PC-9 (cell line): ENCODE measurements at regions not wholly inside any gene's neighbourhood (a gene's known extent, or its start where the extent isn't known, plus 50 kb on each side); places are given as distances from the start of the nearest gene placed in this dataset.

Experiments used
- BruUV-seq: library from RNA; stranded (reverse); fragments of 400-500 nt; replicated peaks from 2 replicates; lab custom pipeline; 2021; lab: Mats Ljungman, UMichigan
- CTCF ChIA-PET: fragments of 300-600 bp; sonication (Branson Sonifier 250); formaldehyde crosslinking; loops from one replicate; lab custom pipeline; 2022; ENCODE audit warnings: antibody characterized with exemption; lab: Charles Lee
- POLR2A ChIA-PET: fragments of 300-600 bp; sonication (Branson Sonifier 250); formaldehyde crosslinking; loops from one replicate; lab custom pipeline; 2022; ENCODE audit warnings: antibody characterized with exemption; ENCODE audit not compliant: unreplicated experiment; lab: Charles Lee
- DNase-seq, 2 experiments: peaks; one replicate each; pipeline versions ENCODE4 v3.0.0 to v3.0.0-alpha.2; 2015 to 2022; ENCODE audit warnings: mixed read lengths in 1 of 2
- H2AFZ ChIP-seq: fragments of 200-600 bp; sonication (generic); 2 replicates; pipeline ENCODE4 v1.8.1; 2017; ENCODE audit warnings: antibody characterized with exemption
- H3F3A ChIP-seq: fragments of 200-600 bp; sonication (generic); 2 replicates; pipeline ENCODE4 v1.8.1; 2017; ENCODE audit warnings: antibody characterized with exemption, mild to moderate bottlenecking, low read depth; ENCODE audit not compliant: insufficient read depth
- H3K27ac ChIP-seq: fragments of 200-600 bp; sonication (generic); 2 replicates; pipeline ENCODE4 v1.6.1; 2016; ENCODE audit warnings: mixed run types
- H3K27me3 ChIP-seq: fragments of 200-600 bp; sonication (generic); 2 replicates; pipeline ENCODE4 v1.6.1; 2016; ENCODE audit warnings: low read depth, mixed run types; ENCODE audit not compliant: insufficient read depth
- H3K36me3 ChIP-seq: fragments of 200-600 bp; sonication (generic); 2 replicates; pipeline ENCODE4 v1.6.1; 2016; ENCODE audit warnings: low read depth, mixed run types
- H3K4me1 ChIP-seq: fragments of 200-600 bp; sonication (generic); replicated peaks from 2 replicates; pipeline ENCODE4 v1.6.1; 2016; ENCODE audit warnings: mixed run types; ENCODE audit not compliant: insufficient read depth
- H3K4me2 ChIP-seq: fragments of 200-600 bp; sonication (generic); 2 replicates; pipeline ENCODE4 v1.6.1; 2017; ENCODE audit warnings: mixed run types
- H3K4me3 ChIP-seq: fragments of 200-600 bp; sonication (generic); 2 replicates; pipeline ENCODE4 v1.6.1; 2016; ENCODE audit warnings: mixed run types
- H3K79me2 ChIP-seq: fragments of 200-600 bp; sonication (generic); 2 replicates; pipeline ENCODE4 v1.6.1; 2017; ENCODE audit warnings: low read depth, mixed run types
- H3K9me2 ChIP-seq: fragments of 200-600 bp; sonication (generic); 2 replicates; pipeline ENCODE4 v1.8.1; 2017; ENCODE audit warnings: mild to moderate bottlenecking; ENCODE audit not compliant: insufficient read depth
- H3K9me3 ChIP-seq: fragments of 200-600 bp; sonication (generic); 2 replicates; pipeline ENCODE4 v1.8.1; 2016; ENCODE audit warnings: low read depth; ENCODE audit not compliant: insufficient read depth
- H4K20me1 ChIP-seq: fragments of 200-600 bp; sonication (generic); 2 replicates; pipeline ENCODE4 v1.8.1; 2017; ENCODE audit not compliant: insufficient read depth
- EZH2 ChIP-seq: fragments of 200-600 bp; sonication (generic); IDR thresholded peaks from 2 replicates; pipeline ENCODE4 v1.8.0; 2017; ENCODE audit warnings: antibody characterized with exemption, low read depth
- intact Hi-C: fragments of 100-400 bp; cut with micrococcal nuclease; formaldehyde crosslinking; loops from one replicate; pipeline ENCODE4 v1.10.0; 2022; ENCODE audit not compliant: unreplicated experiment
- TF ChIP-seq, protein P1 (sequence below): fragments of 200-600 bp; sonication (generic); conservative IDR thresholded peaks from 2 replicates; pipeline ENCODE4 v1.6.1; 2017; ENCODE audit warnings: mixed run types, antibody characterized with exemption, mild to moderate bottlenecking, moderate library complexity

GRCh38 chr6:121912905-121913304, 477.5 kb downstream of the GJA1 start:
- DNase-seq, result no peak
- ChIA-PET POLR2A (no interaction called here), CTCF (no interaction called here)
- Histone ChIP-seq H3K36me3 (no peaks in the 10 kb centered on the region), H3K27me3 (no peaks in the 10 kb centered on the region), H3K27ac (no peak overlapping the region), H3K4me3 (no peak overlapping the region), H3K9me2 (no peaks in the 10 kb centered on the region), H3K79me2 (no peaks in the 10 kb centered on the region), H3K9me3 (no peaks in the 10 kb centered on the region), H3K4me2 (no peak overlapping the region), H2AFZ (no peak overlapping the region), H3F3A (no peaks in the 10 kb centered on the region), H4K20me1 (no peaks in the 10 kb centered on the region), H3K4me1 (no peaks in the 10 kb centered on the region)
- BruUV-seq, result no TSS peak
- intact Hi-C loops, result no loop called here
- no peak for TF ChIP-seq EZH2
- TF ChIP-seq, protein P1, sequence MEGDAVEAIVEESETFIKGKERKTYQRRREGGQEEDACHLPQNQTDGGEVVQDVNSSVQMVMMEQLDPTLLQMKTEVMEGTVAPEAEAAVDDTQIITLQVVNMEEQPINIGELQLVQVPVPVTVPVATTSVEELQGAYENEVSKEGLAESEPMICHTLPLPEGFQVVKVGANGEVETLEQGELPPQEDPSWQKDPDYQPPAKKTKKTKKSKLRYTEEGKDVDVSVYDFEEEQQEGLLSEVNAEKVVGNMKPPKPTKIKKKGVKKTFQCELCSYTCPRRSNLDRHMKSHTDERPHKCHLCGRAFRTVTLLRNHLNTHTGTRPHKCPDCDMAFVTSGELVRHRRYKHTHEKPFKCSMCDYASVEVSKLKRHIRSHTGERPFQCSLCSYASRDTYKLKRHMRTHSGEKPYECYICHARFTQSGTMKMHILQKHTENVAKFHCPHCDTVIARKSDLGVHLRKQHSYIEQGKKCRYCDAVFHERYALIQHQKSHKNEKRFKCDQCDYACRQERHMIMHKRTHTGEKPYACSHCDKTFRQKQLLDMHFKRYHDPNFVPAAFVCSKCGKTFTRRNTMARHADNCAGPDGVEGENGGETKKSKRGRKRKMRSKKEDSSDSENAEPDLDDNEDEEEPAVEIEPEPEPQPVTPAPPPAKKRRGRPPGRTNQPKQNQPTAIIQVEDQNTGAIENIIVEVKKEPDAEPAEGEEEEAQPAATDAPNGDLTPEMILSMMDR, result no peak

- no peak for DNase-seq
- Histone ChIP-seq H3K27ac (no peak overlapping the region), H4K20me1 (no peaks in the 10 kb centered on the region), H3K36me3 (no peaks in the 10 kb centered on the region), H3F3A (no peaks in the 10 kb centered on the region), H3K9me3 (no peaks in the 10 kb centered on the region), H3K4me1 (no peaks in the 10 kb centered on the region), H3K79me2 (no peaks in the 10 kb centered on the region), H2AFZ (no peak overlapping the region), H3K4me2 (no peak overlapping the region), H3K9me2 (0 out of 2 replicates have a peak, but pooled peaks cover 3% of the 10 kb centered on the region), H3K27me3 (no peaks in the 10 kb centered on the region), H3K4me3 (no peak overlapping the region)
- no TSS peak for BruUV-seq
- ChIA-PET CTCF (no interaction called here), POLR2A (interaction anchor here (0.6 kb wide), 1 partner anchor 961 kb away, joined by 14 read pairs; no protein-coding TSS in a partner anchor)
- intact Hi-C loops, result no loop called here
- TF ChIP-seq, protein P1, result no peak
- no peak for TF ChIP-seq EZH2
Measured at GRCh38 chr6:121917263-121917829, 481.9 kb downstream of the GJA1 start.

GRCh38 chr6:121917834-121918559, 481.5 kb upstream of the HSF2 start:
- Histone ChIP-seq H3K9me3 (no peaks in the 10 kb centered on the region), H3F3A (no peaks in the 10 kb centered on the region), H3K9me2 (0 out of 2 replicates have a peak, but pooled peaks cover 3% of the 10 kb centered on the region), H3K4me2 (0 out of 2 replicates have a peak overlapping the region, but pooled peaks have one; percentile 9), H3K36me3 (no peaks in the 10 kb centered on the region), H3K4me3 (no peak overlapping the region), H3K27ac (no peak overlapping the region), H3K79me2 (no peaks in the 10 kb centered on the region), H3K27me3 (no peaks in the 10 kb centered on the region), H4K20me1 (no peaks in the 10 kb centered on the region), H2AFZ (no peak overlapping the region), H3K4me1 (no peaks in the 10 kb centered on the region)
- TF ChIP-seq, protein P1, result no peak
- no peak for TF ChIP-seq EZH2
- ChIA-PET POLR2A (interaction anchor here (0.6 kb wide), 1 partner anchor 962 kb away, joined by 14 read pairs; no protein-coding TSS in a partner anchor), CTCF (no interaction called here)
- BruUV-seq, result no TSS peak
- no peak for DNase-seq
- intact Hi-C loops, result no loop called here
